Left colon (tissue), 2 donors: ENCODE measurements at regions not wholly inside any gene's neighbourhood (a gene's known extent, or its start where the extent isn't known, plus 50 kb on each side); places are given as distances from the start of the nearest gene placed in this dataset.
A peak's percentile ranks its signal among the peaks of the same experiment; 100 is the strongest.

ENCODE experiments used
- ATAC-seq: fragments of 200-7000 bp; cut with Tn5 transposase; one replicate; pipeline ENCODE4 v1.9.1; 2020; ENCODE audit warnings: mild to moderate bottlenecking, moderate library complexity
- DNase-seq, 2 donors: peaks; one replicate each; pipeline ENCODE4 v3.0.0-alpha.2; 2020
- intact Hi-C, 2 donors: fragments of 100-400 bp; cut with DNase I in 1 of 2; cut with micrococcal nuclease in 1 of 2; formaldehyde crosslinking; loops; one replicate each; pipeline versions ENCODE4 v1.11.2 to v1.14.0; 2022; cut with DNase I, micrococcal nuclease
- donor health status: DM: no; HTN: no; CAD: no.
- donor health status: DM: yes; HTN: yes; CAD: no.

DNA sequence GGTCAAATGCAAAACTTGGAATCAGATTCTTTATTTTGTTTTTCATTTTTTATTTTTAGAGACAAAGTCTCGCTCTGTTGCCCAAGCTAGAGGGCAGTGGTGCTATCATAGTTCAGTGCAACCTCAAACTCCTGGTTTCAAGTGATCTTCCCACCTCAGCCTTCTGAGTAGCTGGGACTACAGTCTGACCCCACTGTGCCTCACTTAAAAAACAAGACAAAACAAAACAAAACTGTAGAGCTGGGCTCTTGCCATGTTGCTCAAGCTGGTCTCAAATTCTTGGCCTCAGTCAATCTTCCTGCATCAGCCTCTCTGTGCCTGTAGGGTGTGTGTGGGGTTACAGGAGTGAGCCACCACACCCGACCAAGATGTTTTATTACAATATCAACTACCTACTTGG is 396.0 kb upstream of the USP24 start:
- intact Hi-C loops = no loop called here
- ATAC-seq (peak; percentile 49), DNase-seq (no peak)

DNA sequence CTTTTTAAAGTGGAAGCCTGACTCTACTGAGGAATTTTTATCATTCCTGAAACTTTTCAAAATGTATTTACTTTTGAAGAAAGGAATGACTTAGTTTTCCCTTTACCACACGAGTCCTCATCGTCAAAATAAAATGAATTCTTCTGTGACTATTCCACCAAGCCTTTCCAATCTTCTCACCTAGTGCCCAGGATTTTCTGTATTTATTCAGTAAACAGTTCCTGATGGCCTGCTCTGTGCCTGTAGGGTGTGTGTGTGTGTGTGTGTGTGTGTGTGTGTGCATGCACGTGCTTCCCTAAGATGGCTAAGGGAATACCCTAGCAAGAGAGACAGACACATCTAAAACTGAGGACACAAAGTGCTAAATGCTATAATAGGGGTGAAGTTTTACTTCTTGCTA is 395.0 kb upstream of the USP24 start:
- ATAC-seq = peak; percentile 90
- intact Hi-C loops = no loop called here
- DNase-seq = peak in 1 of 2 donors; percentile 11

DNA sequence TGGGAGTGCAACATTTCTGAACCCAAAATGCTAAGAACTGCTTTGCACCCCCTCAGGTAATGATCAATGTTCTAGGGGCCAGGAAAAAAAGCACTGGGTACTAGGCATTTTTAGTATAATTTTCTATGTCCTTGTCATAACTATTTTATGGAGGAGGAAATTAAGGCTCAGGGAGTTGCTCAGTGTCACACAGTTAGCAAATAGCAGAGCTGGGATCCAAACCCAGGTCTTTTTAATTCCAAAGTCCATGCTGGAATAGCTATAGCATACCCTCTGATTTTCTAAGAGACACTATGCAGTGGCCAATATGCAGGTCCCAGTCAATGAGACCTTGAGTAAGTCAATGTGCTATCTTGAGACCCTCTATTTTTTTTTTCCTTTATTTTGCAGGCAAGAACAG is 394.5 kb upstream of the USP24 start:
- intact Hi-C loops = no loop called here
- DNase-seq = no peak
- peak; percentile 83 for ATAC-seq

DNA sequence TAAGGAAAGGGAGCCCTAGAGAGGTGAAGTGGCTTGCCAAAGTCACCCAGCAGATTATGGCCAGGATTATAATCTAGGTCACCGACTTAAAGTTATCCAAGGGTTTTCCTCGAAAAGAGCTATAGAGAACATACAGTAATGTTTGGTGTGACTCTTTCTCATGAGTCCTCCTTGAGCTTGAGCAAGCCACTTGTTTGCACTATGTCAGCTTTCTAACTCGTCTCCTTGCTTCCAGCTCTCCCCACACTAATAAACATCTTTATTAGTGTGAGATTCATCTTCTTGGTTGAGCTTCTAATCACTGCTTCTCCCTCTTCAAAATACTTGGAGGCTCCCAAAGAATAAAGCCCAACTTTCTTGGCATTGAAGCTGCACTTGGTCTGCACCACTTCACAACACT is 390.0 kb upstream of the USP24 start:
- ATAC-seq (no peak), DNase-seq (no peak)
- intact Hi-C loops = no loop called here

DNA sequence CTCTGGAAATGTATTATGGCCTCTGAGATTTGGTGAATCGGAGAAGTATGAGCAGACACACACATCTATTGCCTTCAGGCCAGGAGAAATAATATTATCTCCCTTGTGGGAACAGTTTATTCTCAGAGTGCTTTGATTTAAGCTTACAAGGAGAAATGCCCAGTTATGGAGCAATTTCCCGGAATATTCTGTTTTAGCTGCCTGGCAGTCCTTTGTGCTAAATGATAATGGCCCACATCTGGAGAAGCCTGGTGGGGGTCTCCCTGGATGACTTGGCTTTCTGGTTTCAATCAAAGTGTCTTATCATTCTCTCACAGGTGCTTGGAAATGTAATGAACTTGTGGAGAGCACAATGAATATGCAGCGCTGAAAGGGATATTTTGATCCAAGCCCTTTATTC is 389.6 kb upstream of the USP24 start:
- intact Hi-C loops = no loop called here
- ATAC-seq = no peak
- DNase-seq = no peak

DNA sequence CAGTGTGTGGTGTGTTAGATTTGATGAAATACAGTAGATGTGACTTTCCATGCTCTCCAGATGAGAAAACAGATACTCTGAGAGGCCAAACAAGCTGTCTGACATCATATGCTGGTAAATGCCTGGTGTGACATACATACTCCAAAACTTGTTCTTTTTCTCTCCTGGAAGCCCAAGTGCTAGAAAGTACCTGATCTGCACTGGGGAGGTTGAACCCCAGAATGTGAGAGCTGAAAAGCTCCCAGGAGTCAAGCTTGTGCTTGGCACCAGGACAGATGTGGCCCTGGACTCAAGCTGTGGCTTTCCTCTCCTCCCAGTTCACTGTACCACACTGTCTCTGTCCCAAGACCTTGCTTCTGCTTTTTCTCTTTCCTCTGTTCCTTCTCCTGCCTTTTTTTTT is 389.0 kb upstream of the USP24 start:
- no peak for DNase-seq
- intact Hi-C loops = no loop called here
- no peak for ATAC-seq

DNA sequence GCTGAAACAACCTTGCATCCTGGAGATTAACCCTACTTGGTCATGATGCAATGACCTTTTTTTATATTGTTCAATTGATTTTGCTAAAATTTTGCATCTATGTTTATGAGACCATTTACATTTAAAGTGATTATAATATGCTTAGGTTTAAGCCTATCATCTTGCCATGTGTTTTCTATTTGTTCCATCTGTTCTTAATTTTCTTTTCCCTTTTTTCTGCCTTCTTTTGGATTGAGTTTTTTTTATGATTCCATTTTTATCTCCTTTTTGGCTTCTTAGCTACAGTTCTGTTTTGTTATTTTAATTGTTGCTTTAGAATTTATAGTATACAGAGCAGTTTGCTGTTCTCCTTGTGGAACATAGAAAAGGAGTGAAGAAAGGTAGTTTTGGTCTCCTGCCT is 385.1 kb upstream of the USP24 start:
- DNase-seq (no peak), ATAC-seq (no peak)
- intact Hi-C loops = no loop called here

DNA sequence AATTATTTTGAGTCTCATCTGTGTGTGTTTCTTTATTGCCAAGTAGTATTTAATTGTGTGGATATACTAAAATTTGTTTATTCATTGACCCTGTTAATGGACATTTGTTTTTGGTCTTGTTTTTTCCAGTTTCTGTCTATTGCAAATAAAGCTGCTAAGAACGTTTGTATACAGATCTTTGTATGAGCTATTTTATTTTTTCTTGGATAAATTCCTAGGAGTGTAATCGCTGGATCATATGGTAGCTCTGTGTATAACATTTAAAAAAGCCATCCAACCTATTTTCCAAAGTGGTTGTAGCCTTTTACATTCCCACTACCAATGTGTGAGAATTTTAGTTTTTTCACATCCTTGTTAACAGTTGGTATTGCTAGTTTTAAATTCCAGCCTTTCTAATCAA is 382.7 kb upstream of the USP24 start:
- intact Hi-C loops = no loop called here
- DNase-seq (no peak), ATAC-seq (no peak)

GRCh38 chr1:55594701-55595100 is 379.5 kb upstream of the USP24 start:
- intact Hi-C loops = no loop called here
- DNase-seq = no peak
- ATAC-seq = no peak

DNA sequence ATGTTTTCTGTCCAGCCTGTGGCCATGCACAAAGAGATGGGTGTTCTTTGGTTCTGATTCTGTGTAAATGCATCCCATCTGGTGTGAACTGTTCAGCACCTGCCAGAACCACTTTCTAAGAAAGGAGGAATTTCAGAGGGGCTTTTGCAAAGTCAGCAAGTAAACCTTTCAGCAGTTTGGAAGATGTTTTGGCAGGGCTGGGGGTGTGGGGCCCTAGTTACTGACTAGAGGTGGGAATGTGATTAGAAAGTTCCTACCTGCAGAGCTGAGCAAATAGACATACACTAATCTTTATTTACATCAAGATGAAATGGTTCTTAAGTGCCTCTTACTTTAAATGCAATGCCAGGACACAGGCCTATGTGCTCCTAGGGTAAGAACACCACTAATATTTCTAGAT is 378.1 kb upstream of the USP24 start:
- ATAC-seq (no peak), DNase-seq (no peak)
- intact Hi-C loops = no loop called here

GRCh38 chr1:55592122-55592521 is 377.0 kb upstream of the USP24 start:
- intact Hi-C loops = no loop called here
- DNase-seq (no peak), ATAC-seq (no peak)

- DNase-seq = no peak
- intact Hi-C loops = no loop called here
- ATAC-seq = no peak
Measured at GRCh38 chr1:55589671-55590297, 374.6 kb upstream of the USP24 start.

GRCh38 chr1:55588309-55588708 is 373.1 kb upstream of the USP24 start:
- intact Hi-C loops = no loop called here
- ATAC-seq (no peak), DNase-seq (no peak)

DNA sequence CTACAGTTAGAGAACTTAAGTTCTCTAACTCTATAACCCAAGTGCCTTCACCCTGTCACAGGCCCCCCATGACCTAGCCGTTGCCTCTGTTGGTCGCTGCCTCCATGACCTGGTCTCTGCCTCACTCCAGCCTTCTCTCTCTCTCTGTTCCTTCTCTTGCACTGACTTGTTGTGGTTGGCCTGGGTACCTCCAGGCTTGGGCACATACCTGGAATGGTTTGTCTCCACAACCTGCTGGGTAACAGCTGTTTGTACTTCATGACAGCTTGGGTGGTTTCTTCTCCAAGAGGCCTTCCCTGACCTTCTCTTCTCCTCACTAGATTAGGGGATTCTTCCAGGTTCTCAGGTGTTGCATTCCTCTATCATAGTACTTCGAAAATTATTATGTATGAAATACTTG is 371.6 kb upstream of the USP24 start:
- DNase-seq = no peak
- intact Hi-C loops = no loop called here
- ATAC-seq = no peak

- ATAC-seq (no peak), DNase-seq (no peak)
- intact Hi-C loops = no loop called here
Measured at GRCh38 chr1:55585402-55585792, 370.2 kb upstream of the USP24 start.

GRCh38 chr1:55584526-55585401 is 369.6 kb upstream of the USP24 start:
- ATAC-seq = no peak
- DNase-seq = no peak
- intact Hi-C loops = no loop called here

DNA sequence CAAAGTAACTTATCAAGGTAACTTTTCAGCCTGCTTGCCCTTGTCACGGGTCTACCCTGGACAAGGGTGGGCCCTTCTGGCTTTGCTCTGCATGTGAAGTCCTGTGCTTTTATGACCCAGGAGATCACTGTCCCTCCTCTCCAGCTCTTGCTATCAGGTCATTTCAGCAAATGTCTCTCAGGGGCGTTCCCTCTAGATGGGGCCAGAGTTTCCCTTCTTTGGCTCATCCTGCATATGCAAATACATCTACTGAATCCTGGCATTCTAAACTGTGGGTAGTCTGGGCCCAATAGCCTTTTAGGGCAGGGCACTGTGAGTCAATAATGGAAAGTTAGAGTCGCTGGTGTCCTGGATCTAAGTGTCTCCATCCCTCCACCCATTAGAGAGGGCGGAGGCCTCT is 366.9 kb upstream of the USP24 start:
- DNase-seq (no peak), ATAC-seq (no peak)
- intact Hi-C loops = no loop called here

- intact Hi-C loops = no loop called here
- DNase-seq (no peak), ATAC-seq (no peak)
Measured at GRCh38 chr1:55580845-55581332, 365.7 kb upstream of the USP24 start.

DNA sequence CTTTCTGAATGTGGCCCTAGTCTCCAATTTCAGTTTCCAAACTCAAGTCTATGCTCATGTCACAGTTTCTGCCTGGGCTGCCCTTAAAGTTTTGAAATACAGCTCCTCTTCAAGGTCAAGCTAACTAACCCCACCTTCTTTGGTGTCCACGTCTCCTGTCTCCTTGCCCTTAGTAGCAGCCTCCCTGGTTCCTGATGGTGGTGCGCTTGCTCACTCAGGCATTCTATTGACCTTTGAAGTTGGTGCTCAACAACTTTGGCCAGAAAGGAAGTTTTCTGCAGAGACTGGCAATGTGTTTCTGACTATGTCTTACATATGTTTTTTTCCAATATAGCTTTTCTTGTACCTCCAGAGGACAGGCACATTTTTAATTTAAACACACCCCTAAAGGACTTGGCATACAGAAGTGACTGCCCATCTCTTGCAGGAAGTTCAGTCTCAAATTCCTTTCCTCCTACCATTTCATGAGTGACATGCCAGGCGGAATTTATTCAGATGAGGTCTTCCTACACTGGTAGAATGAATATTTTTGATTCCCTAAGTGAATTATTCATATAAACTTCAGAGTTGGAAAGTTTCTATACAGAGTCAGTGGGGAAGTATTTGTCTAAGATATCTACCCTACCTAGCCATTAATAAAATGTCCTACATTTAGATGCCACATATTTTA is 364.3 kb upstream of the USP24 start:
- DNase-seq (no peak), ATAC-seq (no peak)
- intact Hi-C loops = no loop called here

- intact Hi-C loops = no loop called here
- ATAC-seq = no peak
- no peak for DNase-seq
Measured at GRCh38 chr1:55578646-55579045, 363.5 kb upstream of the USP24 start.
